ENCODE measurements at regions not wholly inside any gene's neighbourhood (a gene's known extent, or its start where the extent isn't known, plus 50 kb on each side); places are given as distances from the start of the nearest gene placed in this dataset.
"Not testable (repeated sequence)": the region's sequence is repeated elsewhere in the genome, so short reads cannot be mapped to it uniquely, and the experiment has no call there.

DNA sequence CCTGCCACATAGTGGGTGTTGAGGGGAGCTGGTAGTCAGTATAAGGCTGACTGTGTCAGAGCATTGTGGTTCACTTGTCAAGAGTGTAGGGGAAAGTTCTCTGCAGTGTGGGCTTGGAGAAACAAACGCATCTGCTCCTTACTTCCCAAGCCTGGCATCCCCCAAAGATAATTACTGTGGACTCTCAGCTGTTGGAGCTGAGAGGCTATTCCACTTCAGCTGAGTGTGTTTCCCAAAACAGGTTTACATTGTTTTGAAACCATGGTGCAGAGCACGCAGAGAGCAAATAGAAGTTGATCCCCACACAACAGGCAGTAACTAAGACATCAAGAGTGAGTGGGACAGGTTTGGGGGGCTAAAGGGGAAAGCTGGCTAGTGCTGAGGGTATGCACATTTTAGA lies 181.0 kb upstream of the EOLA2 start:
- intact Hi-C loops (cut with DNase I) = no loop called here
- Histone ChIP-seq H3K27ac (no peak overlapping the region), H3K4me1 (no peaks in the 10 kb centered on the region), H3K9me3 (no peaks in the 10 kb centered on the region), H3K27me3 (no peaks in the 10 kb centered on the region), H3K4me3 (no peak overlapping the region), H3K36me3 (no peaks in the 10 kb centered on the region)
- 33 to 54% methylated on average over 1 to 2 of the region's 2 CpGs for WGBS, 2 donors
- DNase-seq = no peak
- TF ChIP-seq POLR2A (IDR thresholded peaks at IDR 0.05) = no peak
- TF ChIP-seq, protein P1, sequence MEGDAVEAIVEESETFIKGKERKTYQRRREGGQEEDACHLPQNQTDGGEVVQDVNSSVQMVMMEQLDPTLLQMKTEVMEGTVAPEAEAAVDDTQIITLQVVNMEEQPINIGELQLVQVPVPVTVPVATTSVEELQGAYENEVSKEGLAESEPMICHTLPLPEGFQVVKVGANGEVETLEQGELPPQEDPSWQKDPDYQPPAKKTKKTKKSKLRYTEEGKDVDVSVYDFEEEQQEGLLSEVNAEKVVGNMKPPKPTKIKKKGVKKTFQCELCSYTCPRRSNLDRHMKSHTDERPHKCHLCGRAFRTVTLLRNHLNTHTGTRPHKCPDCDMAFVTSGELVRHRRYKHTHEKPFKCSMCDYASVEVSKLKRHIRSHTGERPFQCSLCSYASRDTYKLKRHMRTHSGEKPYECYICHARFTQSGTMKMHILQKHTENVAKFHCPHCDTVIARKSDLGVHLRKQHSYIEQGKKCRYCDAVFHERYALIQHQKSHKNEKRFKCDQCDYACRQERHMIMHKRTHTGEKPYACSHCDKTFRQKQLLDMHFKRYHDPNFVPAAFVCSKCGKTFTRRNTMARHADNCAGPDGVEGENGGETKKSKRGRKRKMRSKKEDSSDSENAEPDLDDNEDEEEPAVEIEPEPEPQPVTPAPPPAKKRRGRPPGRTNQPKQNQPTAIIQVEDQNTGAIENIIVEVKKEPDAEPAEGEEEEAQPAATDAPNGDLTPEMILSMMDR (IDR thresholded peaks at IDR 0.05) = no peak

DNA sequence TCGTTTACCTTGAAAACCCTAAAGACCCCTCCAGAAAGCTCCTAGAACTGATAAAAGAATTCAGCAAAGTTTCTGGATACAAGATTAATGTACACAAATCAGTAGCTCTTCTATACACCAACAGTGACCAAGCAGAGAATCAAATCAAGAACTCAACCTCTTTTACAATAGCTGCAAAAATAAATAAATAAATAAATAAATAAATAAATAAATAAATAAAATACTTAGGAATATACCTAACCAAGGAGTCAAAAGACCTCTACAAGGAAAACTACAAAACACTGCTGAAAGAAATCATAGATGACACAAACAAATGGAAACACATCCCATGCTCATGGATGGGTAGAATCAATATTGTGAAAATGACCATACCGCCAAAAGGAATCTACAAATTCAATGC lies 186.8 kb upstream of the EOLA2 start:
- H3K4me3 ChIP-seq; H3K36me3 ChIP-seq; H3K9me3 ChIP-seq; H3K4me1 ChIP-seq; intact Hi-C loops (cut with DNase I); H3K27me3 ChIP-seq; DNase-seq; H3K27ac ChIP-seq: not testable (repeated sequence)
- 87 to 96% methylated on average over 2 of the region's 2 CpGs for WGBS, 2 donors

DNA sequence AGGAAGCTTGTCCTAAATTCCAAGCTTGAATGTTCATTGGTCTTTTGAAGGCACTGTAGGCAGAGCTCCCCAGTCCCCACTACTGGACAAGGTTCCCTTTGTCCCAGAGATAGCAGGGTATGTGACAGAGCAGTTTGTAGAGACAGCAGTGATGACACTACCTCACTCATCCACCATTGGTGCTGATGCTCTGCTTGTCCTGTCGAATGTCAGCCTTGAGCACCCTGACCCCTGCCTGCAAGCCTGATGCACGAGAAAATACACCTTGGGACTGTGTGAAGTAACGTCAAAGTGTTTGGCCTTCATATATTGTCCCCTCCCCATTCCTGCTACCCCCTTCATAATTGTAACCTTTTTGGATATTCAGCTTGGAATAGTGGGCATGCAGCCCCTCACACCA lies 188.9 kb upstream of the EOLA2 start:
- Histone ChIP-seq H3K4me1 (no peaks in the 10 kb centered on the region), H3K27me3 (no peaks in the 10 kb centered on the region), H3K27ac (no peak overlapping the region), H3K36me3 (no peaks in the 10 kb centered on the region), H3K9me3 (no peaks in the 10 kb centered on the region), H3K4me3 (no peak overlapping the region)
- intact Hi-C loops (cut with DNase I) = no loop called here
- no peak for DNase-seq
- 60 to 69% methylated on average over 3 of the region's 3 CpGs for WGBS, 2 donors
- TF ChIP-seq, protein P1 (IDR thresholded peaks at IDR 0.05) = no peak
- no peak for TF ChIP-seq POLR2A (IDR thresholded peaks at IDR 0.05)

DNA sequence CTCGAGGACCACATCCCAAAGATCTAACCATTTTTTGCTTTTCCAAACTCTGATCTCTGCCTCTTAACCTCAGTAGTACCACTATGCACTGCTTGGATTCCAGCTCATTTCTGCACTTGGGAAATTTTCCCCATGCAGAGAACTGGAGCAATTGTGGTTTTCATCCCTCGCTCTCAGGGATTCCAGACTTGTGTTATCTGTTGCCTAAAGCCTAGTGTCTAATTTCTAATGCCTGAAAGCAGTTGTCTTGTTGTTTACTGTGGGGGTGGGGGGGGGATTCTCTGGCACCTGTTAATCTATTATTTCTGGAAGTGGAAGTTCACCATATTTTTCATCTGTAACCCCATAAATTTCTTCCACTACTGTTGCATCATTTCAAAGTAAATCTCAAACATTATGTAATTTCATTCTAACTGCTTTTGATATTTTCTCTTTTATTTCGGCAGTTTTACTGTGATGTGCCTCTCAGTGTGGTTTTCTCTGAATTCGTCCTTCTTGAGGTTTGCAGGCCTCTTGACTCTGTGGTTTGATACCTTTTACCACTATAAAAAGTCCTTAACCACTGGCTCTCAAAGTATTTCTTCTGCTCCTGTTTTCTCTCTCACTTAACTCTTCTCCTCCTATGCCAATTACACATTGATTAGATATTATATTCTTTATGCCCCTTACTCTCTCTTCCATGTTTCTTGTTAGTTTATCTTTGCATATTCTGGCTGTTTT lies 205.6 kb upstream of the EOLA2 start:
- WGBS, 2 donors = 52 to 76% methylated on average over 4 of the region's 4 CpGs

DNA sequence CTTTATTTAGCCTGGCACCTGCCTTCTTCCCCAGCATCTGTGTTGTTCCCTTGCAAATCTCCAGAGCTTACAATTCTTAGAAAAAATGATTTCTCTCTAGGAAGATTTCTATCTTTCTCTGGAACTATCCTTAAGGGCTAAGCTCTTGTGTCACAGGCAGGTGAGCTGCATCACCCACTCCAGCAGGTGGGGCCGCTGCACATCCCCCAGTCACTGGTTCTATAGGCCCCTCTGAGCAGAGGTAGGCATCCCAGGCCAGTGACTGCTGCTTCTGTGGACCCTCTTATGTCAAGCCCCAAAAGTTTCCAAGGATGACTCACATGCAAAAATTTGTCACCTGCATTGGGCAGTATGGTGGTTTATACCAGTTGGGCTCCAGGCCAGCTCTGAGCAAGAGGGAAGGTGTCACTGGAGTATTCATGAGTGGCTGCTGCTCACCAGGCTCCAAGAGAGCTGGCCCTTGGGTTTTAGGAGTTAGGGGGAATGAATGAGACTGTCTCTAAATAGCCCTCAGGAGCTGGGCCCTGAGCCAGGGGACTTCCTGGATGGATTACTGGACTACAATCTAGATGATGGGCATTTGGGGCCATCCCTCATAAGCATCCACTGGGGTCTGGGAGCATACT lies 208.1 kb upstream of the EOLA2 start:
- no peak for DNase-seq
- Histone ChIP-seq H3K4me1 (no peaks in the 10 kb centered on the region), H3K36me3 (no peaks in the 10 kb centered on the region), H3K27me3 (no peaks in the 10 kb centered on the region), H3K27ac (no peak overlapping the region), H3K4me3 (no peak overlapping the region), H3K9me3 (peaks cover 0 to 5% (median 0%) of the 10 kb centered on the region in 3 donors)
- intact Hi-C loops (cut with DNase I) = no loop called here
- 86% methylated on average over 1 of the region's 1 CpG; no CpG with 5 or more reads in 1 of the 2 donors for WGBS, 2 donors
- no peak for TF ChIP-seq POLR2A (IDR thresholded peaks at IDR 0.05)
- TF ChIP-seq, protein P1 (IDR thresholded peaks at IDR 0.05) = no peak

More for the DNA sequence above, 205.6 kb upstream of the EOLA2 start:
- Histone ChIP-seq H3K27ac (no peak overlapping the region), H3K27me3 (no peaks in the 10 kb centered on the region), H3K4me1 (no peaks in the 10 kb centered on the region), H3K9me3 (peaks cover 0 to 5% (median 0%) of the 10 kb centered on the region in 3 donors), H3K4me3 (no peak overlapping the region), H3K36me3 (no peaks in the 10 kb centered on the region)
- DNase-seq = no peak
- intact Hi-C loops (cut with DNase I) = no loop called here
- no peak for TF ChIP-seq POLR2A (IDR thresholded peaks at IDR 0.05)
- TF ChIP-seq, protein P1 (IDR thresholded peaks at IDR 0.05) = no peak
